DND-41 (cell line): ENCODE measurements at regions not wholly inside any gene's neighbourhood (a gene's known extent, or its start where the extent isn't known, plus 50 kb on each side); places are given as distances from the start of the nearest gene placed in this dataset.

Source experiments
- CTCF ChIP-seq: IDR thresholded peaks from 2 replicates; pipeline ENCODE4 v1.5.1; 2012; ENCODE audit warnings: borderline replicate concordance, low read length, moderate library complexity, mild to moderate bottlenecking; ENCODE audit not compliant: poor library complexity, severe bottlenecking; ENCODE audit errors: extremely low read depth
- EZH2 ChIP-seq: IDR thresholded peaks from 3 replicates; pipeline ENCODE4 v1.6.1; 2012; ENCODE audit warnings: borderline replicate concordance, low read depth, mild to moderate bottlenecking, moderate library complexity, low read length, inconsistent platforms; ENCODE audit not compliant: severe bottlenecking

GRCh38 chr2:109712123-109712449 is 82.0 kb upstream of the RGPD5 start:
- TF ChIP-seq CTCF = no peak
- TF ChIP-seq EZH2 = no peak
